ENCODE measurements at regions not wholly inside any gene's neighbourhood (a gene's known extent, or its start where the extent isn't known, plus 50 kb on each side); places are given as distances from the start of the nearest gene placed in this dataset.
A peak's percentile ranks its signal among the peaks of the same experiment; 100 is the strongest.

- DNase-seq: no peak
- no peak for ATAC-seq (replicated peaks)
- Mint-ChIP-seq H3K36me3 (no peaks in the 10 kb centered on the region), H3K9me3 (peaks cover 4% of the 10 kb centered on the region in 2 donors), H3K4me3 (no peak overlapping the region), H3K4me1 (no peaks in the 10 kb centered on the region), H3K27ac (no peak overlapping the region), H3K27me3 (peaks cover 6 to 8% of the 10 kb centered on the region in 2 donors)
These were observed 81.0 kb downstream of the QPCT start for GRCh38 chr2:37425408-37425807.

GRCh38 chr2:37427241-37427640 lies 82.8 kb downstream of the QPCT start:
- no peak for ATAC-seq (replicated peaks)
- no peak for DNase-seq
- Mint-ChIP-seq H3K9me3 (peaks cover 4 to 5% of the 10 kb centered on the region in 2 donors), H3K27me3 (peaks cover 6 to 25% of the 10 kb centered on the region in 2 donors), H3K4me1 (no peaks in the 10 kb centered on the region), H3K36me3 (no peaks in the 10 kb centered on the region), H3K4me3 (no peak overlapping the region), H3K27ac (no peak overlapping the region)

GRCh38 chr2:37436323-37436722 lies 91.9 kb downstream of the QPCT start:
- no peaks in the 10 kb centered on the region for H3K4me1 Mint-ChIP-seq
- no peak overlapping the region for H3K27ac Mint-ChIP-seq
- DNase-seq (no peak), ATAC-seq (replicated peaks) (no peak)
- peaks cover 0 to 2% of the 10 kb centered on the region in 2 donors for H3K36me3 Mint-ChIP-seq
- H3K27me3 Mint-ChIP-seq: peaks cover 16 to 30% of the 10 kb centered on the region in 2 donors
- H3K4me3 Mint-ChIP-seq: no peak overlapping the region
- H3K9me3 Mint-ChIP-seq: peaks cover 0 to 1% of the 10 kb centered on the region in 2 donors

- Mint-ChIP-seq H3K27me3 (peaks cover 15 to 26% of the 10 kb centered on the region in 2 donors), H3K4me3 (no peak overlapping the region)
- ATAC-seq (replicated peaks): no peak
These were observed 94.8 kb downstream of the QPCT start for GRCh38 chr2:37439131-37439642.

GRCh38 chr2:37441055-37441454 lies 96.6 kb downstream of the QPCT start:
- H3K9me3 Mint-ChIP-seq: peaks cover 5% of the 10 kb centered on the region in 2 donors
- H3K36me3 Mint-ChIP-seq: peaks cover 0 to 5% of the 10 kb centered on the region in 2 donors
- H3K27me3 Mint-ChIP-seq: peaks cover 9 to 15% of the 10 kb centered on the region in 2 donors
- no peak for DNase-seq
- H3K4me3 Mint-ChIP-seq: no peak overlapping the region
- H3K27ac Mint-ChIP-seq: no peak overlapping the region
- H3K4me1 Mint-ChIP-seq: no peaks in the 10 kb centered on the region
- peak; percentile 21 to 53 for ATAC-seq (replicated peaks)

More at GRCh38 chr2:37439131-37439642, 94.8 kb downstream of the QPCT start:
- H3K9me3 Mint-ChIP-seq: peaks cover 5% of the 10 kb centered on the region in 2 donors
- H3K36me3 Mint-ChIP-seq: peaks cover under 1 to 5% of the 10 kb centered on the region in 2 donors
- no peak overlapping the region for H3K27ac Mint-ChIP-seq
- no peaks in the 10 kb centered on the region for H3K4me1 Mint-ChIP-seq
- no peak for DNase-seq

- no peaks in the 10 kb centered on the region for H3K4me1 Mint-ChIP-seq
- H3K27me3 Mint-ChIP-seq: peaks cover 9 to 16% of the 10 kb centered on the region in 2 donors
- H3K4me3 Mint-ChIP-seq: no peak overlapping the region
- no peak for DNase-seq
- ATAC-seq (replicated peaks): no peak
- no peak overlapping the region for H3K27ac Mint-ChIP-seq
- H3K9me3 Mint-ChIP-seq: peaks cover 5% of the 10 kb centered on the region in 2 donors
- peaks cover 0 to 5% of the 10 kb centered on the region in 2 donors for H3K36me3 Mint-ChIP-seq
These were observed 98.7 kb downstream of the QPCT start for GRCh38 chr2:37443082-37443481.

- H3K9me3 Mint-ChIP-seq: no peaks in the 10 kb centered on the region
- no peaks in the 10 kb centered on the region for H3K4me1 Mint-ChIP-seq
- no peak overlapping the region for H3K4me3 Mint-ChIP-seq
- no peak for ATAC-seq (replicated peaks)
- no peaks in the 10 kb centered on the region for H3K36me3 Mint-ChIP-seq
- H3K27me3 Mint-ChIP-seq: peaks cover 15 to 16% of the 10 kb centered on the region in 2 donors
- no peak overlapping the region for H3K27ac Mint-ChIP-seq
- no peak for DNase-seq
These were observed 103.0 kb downstream of the QPCT start for GRCh38 chr2:37447446-37447845.

- H3K9me3 Mint-ChIP-seq: peaks cover 0 to 2% of the 10 kb centered on the region in 2 donors
- ATAC-seq (replicated peaks) (no peak), DNase-seq (no peak)
- peaks cover 7 to 12% of the 10 kb centered on the region in 2 donors for H3K27me3 Mint-ChIP-seq
- no peak overlapping the region for H3K27ac Mint-ChIP-seq
- H3K4me3 Mint-ChIP-seq: no peak overlapping the region
- no peaks in the 10 kb centered on the region for H3K36me3 Mint-ChIP-seq
- H3K4me1 Mint-ChIP-seq: no peaks in the 10 kb centered on the region
These were observed 104.1 kb downstream of the QPCT start for GRCh38 chr2:37448342-37449120.

GRCh38 chr2:37449761-37450296 lies 105.4 kb downstream of the QPCT start:
- Mint-ChIP-seq H3K27me3 (peaks cover 6 to 12% of the 10 kb centered on the region in 2 donors), H3K4me1 (no peaks in the 10 kb centered on the region), H3K36me3 (no peaks in the 10 kb centered on the region), H3K4me3 (no peak overlapping the region), H3K9me3 (peaks cover 0 to 2% of the 10 kb centered on the region in 2 donors), H3K27ac (no peak overlapping the region)
- ATAC-seq (replicated peaks) (no peak), DNase-seq (no peak)

GRCh38 chr2:37453027-37453426 lies 108.6 kb downstream of the QPCT start:
- no peak for DNase-seq
- H3K36me3 Mint-ChIP-seq: no peaks in the 10 kb centered on the region
- peaks cover 2 to 6% of the 10 kb centered on the region in 2 donors for H3K4me1 Mint-ChIP-seq
- peaks cover 0 to 6% of the 10 kb centered on the region in 2 donors for H3K27me3 Mint-ChIP-seq
- no peak overlapping the region for H3K4me3 Mint-ChIP-seq
- no peak for ATAC-seq (replicated peaks)
- peaks cover 0 to 2% of the 10 kb centered on the region in 2 donors for H3K9me3 Mint-ChIP-seq
- H3K27ac Mint-ChIP-seq: no peak overlapping the region

- peaks cover 0 to 2% of the 10 kb centered on the region in 2 donors for H3K9me3 Mint-ChIP-seq
- no peak overlapping the region for H3K4me3 Mint-ChIP-seq
- no peak for ATAC-seq (replicated peaks)
- H3K36me3 Mint-ChIP-seq: no peaks in the 10 kb centered on the region
- H3K27ac Mint-ChIP-seq: no peak overlapping the region
- no peaks in the 10 kb centered on the region for H3K27me3 Mint-ChIP-seq
- peaks cover 2 to 6% of the 10 kb centered on the region in 2 donors for H3K4me1 Mint-ChIP-seq
- no peak for DNase-seq
These were observed 110.7 kb downstream of the QPCT start for GRCh38 chr2:37454851-37455762.

- ATAC-seq (replicated peaks): no peak
- Mint-ChIP-seq H3K4me1 (peaks cover 2 to 6% of the 10 kb centered on the region in 2 donors), H3K27me3 (no peaks in the 10 kb centered on the region), H3K4me3 (no peak overlapping the region), H3K9me3 (peaks cover 0 to 2% of the 10 kb centered on the region in 2 donors), H3K36me3 (no peaks in the 10 kb centered on the region), H3K27ac (no peak overlapping the region)
- no peak for DNase-seq
These were observed 112.0 kb downstream of the QPCT start for GRCh38 chr2:37456479-37456878.

- Mint-ChIP-seq H3K4me3 (no peak overlapping the region), H3K27me3 (no peaks in the 10 kb centered on the region), H3K36me3 (no peaks in the 10 kb centered on the region), H3K4me1 (peaks cover 2 to 6% of the 10 kb centered on the region in 2 donors), H3K9me3 (peaks cover 0 to 2% of the 10 kb centered on the region in 2 donors), H3K27ac (no peak overlapping the region)
- DNase-seq (no peak), ATAC-seq (replicated peaks) (no peak)
These were observed 113.0 kb downstream of the QPCT start for GRCh38 chr2:37457401-37457901.

GRCh38 chr2:37458133-37458532 lies 113.7 kb downstream of the QPCT start:
- ATAC-seq (replicated peaks): no peak
- Mint-ChIP-seq H3K4me1 (peaks cover 2 to 6% of the 10 kb centered on the region in 2 donors), H3K27ac (no peak overlapping the region)

More at GRCh38 chr2:37458133-37458532, 113.7 kb downstream of the QPCT start:
- no peaks in the 10 kb centered on the region for H3K36me3 Mint-ChIP-seq
- H3K9me3 Mint-ChIP-seq: peaks cover 0 to under 1% of the 10 kb centered on the region in 2 donors
- no peak overlapping the region for H3K4me3 Mint-ChIP-seq
- DNase-seq: no peak
- H3K27me3 Mint-ChIP-seq: no peaks in the 10 kb centered on the region

Data from stimulated activated naive B cell treated with anti-CD40 and anti-IgM and Interleukin-4, amounts not matched to agents 10 μg/mL and 1 μg/mL and 100 μg/mL, for 72 hours (primary cell).